GM12873 (cell line): ENCODE measurements at regions not wholly inside any gene's neighbourhood (a gene's known extent, or its start where the extent isn't known, plus 50 kb on each side); places are given as distances from the start of the nearest gene placed in this dataset.

Source experiments
- CTCF ChIP-seq: IDR thresholded peaks from 2 replicates; pipeline ENCODE4 v1.5.1; 2012; ENCODE audit warnings: low read depth, mild to moderate bottlenecking, moderate library complexity, low read length, control low read depth; ENCODE audit not compliant: insufficient read depth; ENCODE audit errors: missing control alignments

GRCh38 chr12:105457026-105457425 lies 126.5 kb downstream of the C12orf75 start:
- TF ChIP-seq CTCF: no peak

- TF ChIP-seq CTCF: no peak
Measured at GRCh38 chr12:105459760-105460330, 129.4 kb downstream of the C12orf75 start.

GRCh38 chr12:105461271-105461943 lies 130.9 kb downstream of the C12orf75 start:
- TF ChIP-seq CTCF: no peak

DNA sequence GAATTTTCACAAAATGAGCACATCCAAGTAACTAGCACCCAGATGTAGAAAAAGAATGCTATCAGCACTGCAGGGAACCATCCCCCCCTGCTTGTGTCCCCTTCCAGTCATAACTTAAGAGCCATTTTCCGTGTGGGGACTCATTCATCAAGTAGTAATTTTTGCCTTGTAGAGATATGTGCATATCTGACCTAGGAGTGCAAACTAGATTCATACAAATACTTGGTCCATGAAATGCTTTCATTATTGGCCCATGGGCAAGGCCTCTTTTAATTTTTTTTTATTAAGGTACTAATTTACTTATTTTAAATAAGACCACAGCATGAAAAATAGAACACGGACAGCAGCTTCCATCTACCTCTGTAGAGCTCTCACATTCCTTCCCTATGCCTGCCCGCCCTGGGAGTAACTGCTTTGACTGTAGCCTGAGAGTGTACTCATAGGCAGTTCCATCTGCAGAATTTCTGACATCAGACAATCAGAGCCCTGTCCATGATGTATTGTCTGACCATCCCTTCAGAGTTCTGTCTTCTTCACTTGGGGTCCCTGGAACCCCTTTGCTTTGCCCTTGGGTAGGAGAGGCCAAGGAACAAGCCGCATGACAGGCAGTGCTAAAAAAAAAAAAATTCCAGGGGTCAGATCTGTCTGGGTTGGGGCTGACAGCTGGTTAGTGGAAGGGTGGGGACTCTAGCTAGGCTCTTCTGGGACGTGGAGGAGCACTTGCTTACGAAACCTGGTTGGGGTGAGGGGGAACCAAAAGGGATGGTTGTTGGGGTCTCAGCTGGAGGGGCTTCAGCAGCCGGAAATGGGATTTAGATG lies 131.7 kb downstream of the C12orf75 start:
- no peak for TF ChIP-seq CTCF

DNA sequence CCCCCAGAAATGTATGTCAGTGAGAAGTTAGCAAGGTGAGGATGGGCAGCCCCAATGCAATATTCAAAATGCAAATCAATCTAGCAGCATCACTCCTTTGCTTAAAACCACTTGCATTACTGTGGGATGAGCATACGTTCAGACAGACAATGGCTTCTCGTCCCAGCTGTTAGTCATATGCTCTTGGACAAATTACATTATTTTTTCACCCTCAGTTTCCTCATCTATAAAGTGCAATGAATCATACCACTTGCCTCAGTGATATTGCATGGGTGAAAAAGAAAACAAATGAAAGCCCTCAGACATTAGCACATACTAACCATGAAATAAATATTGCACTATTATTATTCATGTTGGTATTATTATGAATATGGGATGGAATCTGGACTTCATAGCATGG lies 132.3 kb downstream of the C12orf75 start:
- TF ChIP-seq CTCF: no peak

DNA sequence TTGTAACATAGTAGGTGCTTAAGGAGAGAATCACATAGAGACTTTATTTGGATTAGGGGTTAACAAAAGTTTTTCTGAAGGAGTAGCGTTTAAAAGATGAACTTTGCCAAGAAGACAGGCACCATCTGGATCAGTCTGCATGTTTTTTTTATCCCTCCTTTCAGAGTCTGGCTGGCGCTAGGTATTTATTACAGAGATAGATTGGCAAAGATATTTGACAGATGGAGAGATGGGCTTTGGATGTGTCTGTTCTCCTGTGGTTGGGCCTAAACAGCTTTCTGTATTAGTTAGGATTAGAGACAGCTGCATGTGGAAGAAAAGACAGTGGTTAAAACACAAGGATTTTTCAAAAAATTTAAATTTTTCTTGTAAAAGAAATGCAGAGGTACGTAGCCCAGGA lies 133.9 kb downstream of the C12orf75 start:
- TF ChIP-seq CTCF: no peak

GRCh38 chr12:105466231-105466900 lies 135.9 kb downstream of the C12orf75 start:
- no peak for TF ChIP-seq CTCF
